ENCODE measurements at regions not wholly inside any gene's neighbourhood (a gene's known extent, or its start where the extent isn't known, plus 50 kb on each side); places are given as distances from the start of the nearest gene placed in this dataset.

GRCh38 chr5:30113542-30113941 lies 1079.9 kb upstream of the CDH6 start:
- Histone ChIP-seq H3K79me1 (ENCODE audit: low read depth, low read length) (no peaks in the 10 kb centered on the region), H3K9me3 (ENCODE audit: insufficient read depth in 2 of 2, low read depth in 1 of 2, low read length in 1 of 2) (no peaks in the 10 kb centered on the region), H3K4me3 (ENCODE audit: extremely low read depth in 1 of 4, insufficient read depth in 2 of 4, low read depth in 3 of 4, low read length in 4 of 4) (no peak overlapping the region), H4K20me1 (replicated peaks in 1 of 2; ENCODE audit: control insufficient read depth in 1 of 2, insufficient read depth in 2 of 2, low read length in 2 of 2) (no peaks in the 10 kb centered on the region), H3K9ac (replicated peaks in 1 of 4; ENCODE audit: extremely low read depth in 1 of 4, low read depth in 3 of 4, low read length in 3 of 4) (no peak overlapping the region), H2AFZ (ENCODE audit: low read length) (no peak overlapping the region), H3K23ac (ENCODE audit: insufficient read length) (no peak overlapping the region), H3K4ac (replicated peaks; ENCODE audit: insufficient read length, low read depth, low read length) (no peak overlapping the region), H2BK15ac (ENCODE audit: low read length) (no peak overlapping the region), H3K14ac (ENCODE audit: insufficient read length) (no peak overlapping the region), H3K79me2 (ENCODE audit: control insufficient read depth in 1 of 2, insufficient read depth in 2 of 2, low read length in 2 of 2) (no peaks in the 10 kb centered on the region), H3K23me2 (ENCODE audit: low read depth, low read length) (no peaks in the 10 kb centered on the region), H3K36me3 (ENCODE audit: control insufficient read depth in 2 of 4, insufficient read depth in 4 of 4, low read length in 3 of 4) (no peaks in the 10 kb centered on the region), H3K27me3 (replicated peaks in 1 of 4; ENCODE audit: control insufficient read depth in 3 of 4, extremely low read depth in 1 of 4, insufficient read depth in 3 of 4, low read length in 3 of 4) (no peaks in the 10 kb centered on the region), H2BK120ac (replicated peaks; ENCODE audit: low read depth, low read length) (no peak overlapping the region), H3K4me2 (ENCODE audit: insufficient read depth in 1 of 2, low read depth in 2 of 2, low read length in 2 of 2) (no peak overlapping the region), H3K18ac (ENCODE audit: extremely low read depth, low read length) (no peak overlapping the region), H4K8ac (ENCODE audit: extremely low read depth, insufficient read depth, low read length) (no peak overlapping the region), H2BK5ac (ENCODE audit: low read depth, low read length) (no peak overlapping the region), H4K91ac (replicated peaks; ENCODE audit: insufficient read length, low read length) (no peak overlapping the region), H2AK5ac (ENCODE audit: low read depth, low read length) (no peak overlapping the region), H2BK20ac (ENCODE audit: low read length) (no peak overlapping the region), H2BK12ac (ENCODE audit: low read depth, low read length) (no peak overlapping the region), H3K4me1 (replicated peaks in 1 of 4; ENCODE audit: control insufficient read depth in 3 of 4, insufficient read depth in 4 of 4, low read length in 3 of 4) (no peaks in the 10 kb centered on the region), H4K5ac (ENCODE audit: insufficient read length, low read depth, low read length) (no peak overlapping the region), H3K27ac (ENCODE audit: low read depth, low read length) (no peak overlapping the region), H3K56ac (replicated peaks; ENCODE audit: insufficient read length, low read depth, low read length) (no peak overlapping the region)
- FAIRE-seq (no peak), DNase-seq (ENCODE audit: low read depth in 1 of 2, low spot score in 2 of 2) (no peak)
- TF ChIP-seq SUZ12 (IDR thresholded peaks at IDR 0.05; ENCODE audit: low read length) (no peak), SP4 (IDR thresholded peaks at IDR 0.05; ENCODE audit: low read length) (no peak), TAF7 (optimal IDR thresholded peaks at IDR 0.05; ENCODE audit: borderline replicate concordance, low read depth, low read length) (no peak), KDM5A (IDR thresholded peaks at IDR 0.05; ENCODE audit: low read length) (no peak)
- WGBS, 2 experiments (ENCODE audit: extremely low coverage in 1 of 2, insufficient coverage in 1 of 2, insufficient read length in 1 of 2, insufficient replicate concordance in 2 of 2, low coverage in 1 of 2, low lambda C conversion rate in 2 of 2, missing lambda C conversion rate in 1 of 2) = 96% methylated on average over 4 of the region's 4 CpGs; no CpG with 5 or more reads in 1 of the 2 experiments
- ChIA-PET POLR2A (ENCODE audit: partially characterized antibody) (no interaction called here), CTCF (ENCODE audit: partially characterized antibody) (no interaction called here)

Data from H1 (cell line).